HCT116 (cell line): ENCODE measurements at regions not wholly inside any gene's neighbourhood (a gene's known extent, or its start where the extent isn't known, plus 50 kb on each side); places are given as distances from the start of the nearest gene placed in this dataset.

Experiments used
- ATAC-seq: fragments of 200-7000 bp; cut with Tn5 transposase; 2 replicates; pipeline ENCODE4 v1.9.1; 2020; ENCODE audit warnings: mild to moderate bottlenecking, moderate library complexity
- BruUV-seq: library from RNA; stranded (reverse); fragments of 400-500 nt; replicated peaks from 2 replicates; lab custom pipeline; 2021; lab: Mats Ljungman, UMichigan
- CTCF ChIA-PET: fragments of 300-600 bp; sonication (Branson Sonifier 250); formaldehyde crosslinking; loops from one replicate; lab custom pipeline; 2021; ENCODE audit warnings: antibody characterized with exemption; lab: Charles Lee
- POLR2A ChIA-PET: fragments of 300-600, 350-600 bp; sonication (Branson Sonifier 250); formaldehyde crosslinking; loops from one replicate; lab custom pipeline; 2021; ENCODE audit warnings: antibody characterized with exemption; lab: Charles Lee
- RAD21 ChIA-PET, 2 experiments: fragments of 300-600 bp; sonication (Branson Sonifier 250); formaldehyde crosslinking; loops; one replicate each; lab custom pipeline; 2023; ENCODE audit warnings: low total read pairs in 2 of 2; ENCODE audit not compliant: uncharacterized antibody in 2 of 2, unreplicated experiment in 2 of 2, low non-redundant PET in 1 of 2; lab: Charles Lee
- DNase-seq: peaks from one replicate; pipeline ENCODE4 v3.0.0-alpha.2; 2010; ENCODE audit warnings: low read depth, low spot score
- H2AFZ ChIP-seq: fragments of 200-600 bp; shearing (Covaris generic), sonication (generic); 2 replicates; pipeline ENCODE4 v1.6.1; 2017; ENCODE audit warnings: low read depth, mixed run types, mixed read lengths, antibody characterized with exemption, low read length; ENCODE audit not compliant: poor library complexity, severe bottlenecking
- H3K27ac ChIP-seq: 2 replicates; pipeline ENCODE4 v1.5.1; 2012; ENCODE audit warnings: low read depth, low read length
- H3K27me3 ChIP-seq: fragments of 200-600 bp; sonication (generic); 2 replicates; pipeline ENCODE4 v1.6.1; 2016; ENCODE audit warnings: mixed run types, low read length, mixed read lengths; ENCODE audit not compliant: insufficient read depth
- H3K36me3 ChIP-seq, 2 experiments: fragments of 200-500 bp in 1 of 2; fragments of 200-600 bp in 1 of 2; sonication (Bioruptor generic) in 1 of 2; sonication (generic) in 1 of 2; 2 replicates each; pipeline versions ENCODE4 v1.5.1 to v1.6.1; 2014 to 2016; ENCODE audit warnings: low read length in 2 of 2, inconsistent platforms in 1 of 2, mixed read lengths in 1 of 2, mixed run types in 1 of 2; ENCODE audit not compliant: insufficient read depth in 2 of 2, control insufficient read depth in 1 of 2
- H3K4me1 ChIP-seq, 2 experiments: fragments of 200-600 bp in 1 of 2; sonication (generic) in 1 of 2; 2 replicates each; pipeline versions ENCODE4 v1.5.1 to v1.6.1; 2012 to 2017; ENCODE audit warnings: low read length in 2 of 2, inconsistent platforms in 1 of 2, mild to moderate bottlenecking in 1 of 2, mixed read lengths in 1 of 2, mixed run types in 1 of 2, moderate library complexity in 1 of 2; ENCODE audit not compliant: insufficient read depth in 2 of 2, control insufficient read depth in 1 of 2
- H3K4me2 ChIP-seq: fragments of 200-600 bp; sonication (generic); 2 replicates; pipeline ENCODE4 v1.6.1; 2017; ENCODE audit warnings: mixed run types, low read length, mixed read lengths
- H3K4me3 ChIP-seq, 2 experiments: fragments of 200-600 bp in 1 of 2; sonication (generic) in 1 of 2; replicated peaks in 1 of 2; 2 replicates each; pipeline ENCODE4 v1.5.1; 2011 to 2016; ENCODE audit warnings: low read length in 2 of 2, control low read depth in 1 of 2, low read depth in 1 of 2, mild to moderate bottlenecking in 1 of 2, mixed read lengths in 1 of 2, mixed run types in 1 of 2
- H3K79me2 ChIP-seq: fragments of 200-600 bp; sonication (generic); 2 replicates; pipeline ENCODE4 v1.6.1; 2017; ENCODE audit warnings: mild to moderate bottlenecking, mixed run types, low read length, moderate library complexity, mixed read lengths; ENCODE audit not compliant: insufficient read depth
- H3K9ac ChIP-seq: fragments of 200-600 bp; sonication (generic); 2 replicates; pipeline ENCODE4 v1.6.1; 2016; ENCODE audit warnings: low read length, mixed read lengths
- H3K9me2 ChIP-seq: fragments of 200-600 bp; sonication (generic), shearing (Covaris generic); 2 replicates; pipeline ENCODE4 v1.6.1; 2017; ENCODE audit warnings: mixed run types, mild to moderate bottlenecking, moderate library complexity; ENCODE audit not compliant: insufficient read depth
- H3K9me3 ChIP-seq, 2 experiments: fragments of 200-500 bp in 1 of 2; fragments of 200-600 bp in 1 of 2; sonication (Bioruptor generic) in 1 of 2; sonication (generic) in 1 of 2; 2 replicates each; pipeline ENCODE4 v1.6.1; 2014 to 2017; ENCODE audit warnings: low read length in 2 of 2, mixed read lengths in 2 of 2, inconsistent platforms in 1 of 2, low read depth in 1 of 2, mild to moderate bottlenecking in 1 of 2, mixed run types in 1 of 2, moderate library complexity in 1 of 2; ENCODE audit not compliant: control insufficient read depth in 1 of 2, insufficient read depth in 1 of 2
- H4K20me1 ChIP-seq: fragments of 200-600 bp; sonication (generic), shearing (Covaris generic); 2 replicates; pipeline ENCODE4 v1.6.1; 2017; ENCODE audit warnings: mixed run types, mild to moderate bottlenecking, moderate library complexity; ENCODE audit not compliant: insufficient read depth
- ATF3 ChIP-seq: IDR thresholded peaks from 2 replicates; pipeline ENCODE4 v1.6.1; 2012
- CBX3 ChIP-seq: IDR thresholded peaks from 2 replicates; pipeline ENCODE4 v1.6.1; 2012; ENCODE audit warnings: low read depth
- CEBPB ChIP-seq: IDR thresholded peaks from 2 replicates; pipeline ENCODE4 v1.6.1; 2012; ENCODE audit warnings: low read depth
- CTCF ChIP-seq, 3 experiments: fragments of 200-600 bp in 1 of 3; sonication (generic) in 1 of 3; IDR thresholded peaks in 2 of 3; conservative IDR thresholded peaks in 1 of 3; 2 replicates each; pipeline ENCODE4 v1.5.1; 2012 to 2017; ENCODE audit warnings: low read depth in 2 of 3, low read length in 2 of 3, antibody characterized with exemption in 1 of 3, borderline replicate concordance in 1 of 3, control low read depth in 1 of 3, mild to moderate bottlenecking in 1 of 3, mixed read lengths in 1 of 3, mixed run types in 1 of 3, moderate library complexity in 1 of 3; ENCODE audit not compliant: insufficient read depth in 1 of 3
- EGR1 ChIP-seq: IDR thresholded peaks from 2 replicates; pipeline ENCODE4 v1.6.1; 2012; ENCODE audit warnings: low read depth
- EZH2phosphoT487 ChIP-seq: fragments of 200-600 bp; IDR thresholded peaks from 2 replicates; pipeline ENCODE4 v1.6.1; 2018; ENCODE audit warnings: antibody characterized with exemption, borderline replicate concordance
- FOSL1 ChIP-seq: IDR thresholded peaks from 2 replicates; pipeline ENCODE4 v1.6.1; 2012; ENCODE audit warnings: low read depth
- JUND ChIP-seq: IDR thresholded peaks from 2 replicates; pipeline ENCODE4 v1.6.1; 2012
- POLR2A ChIP-seq: IDR thresholded peaks from 2 replicates; pipeline ENCODE4 v1.7.0; 2011; ENCODE audit warnings: borderline replicate concordance; ENCODE audit not compliant: insufficient read depth, insufficient read length; ENCODE audit errors: extremely low read depth
- POLR2AphosphoS5 ChIP-seq: IDR thresholded peaks from 2 replicates; pipeline ENCODE4 v1.6.1; 2011; ENCODE audit warnings: mild to moderate bottlenecking, low read depth, low read length, moderate library complexity
- RAD21 ChIP-seq: IDR thresholded peaks from 2 replicates; pipeline ENCODE4 v1.6.1; 2012; ENCODE audit warnings: low read depth, mild to moderate bottlenecking
- SP1 ChIP-seq: IDR thresholded peaks from 2 replicates; pipeline ENCODE4 v1.6.1; 2012; ENCODE audit warnings: low read depth
- SRF ChIP-seq: IDR thresholded peaks from 2 replicates; pipeline ENCODE4 v1.6.1; 2012; ENCODE audit warnings: low read depth
- YY1 ChIP-seq: IDR thresholded peaks from 2 replicates; pipeline ENCODE4 v1.6.1; 2011; ENCODE audit warnings: low read length, low read depth, moderate library complexity, mild to moderate bottlenecking; ENCODE audit not compliant: insufficient replicate concordance; ENCODE audit errors: extremely low read depth
- ZBTB33 ChIP-seq: IDR thresholded peaks from 2 replicates; pipeline ENCODE4 v1.6.1; 2011; ENCODE audit warnings: mild to moderate bottlenecking, low read length, moderate library complexity; ENCODE audit not compliant: insufficient replicate concordance; ENCODE audit errors: extremely low read depth
- ZFX ChIP-seq: fragments of 450-650 bp; IDR thresholded peaks from 2 replicates; pipeline ENCODE4 v1.6.1; 2017
- ZNF274 ChIP-seq: fragments of 200-500 bp; sonication (Bioruptor generic); IDR thresholded peaks from 2 replicates; pipeline ENCODE4 v1.6.1; 2014; ENCODE audit warnings: mild to moderate bottlenecking, low read depth, low read length, inconsistent platforms
- intact Hi-C: fragments of 100-400 bp; cut with micrococcal nuclease; formaldehyde crosslinking; loops from 2 replicates; pipeline ENCODE4 v1.10.0; 2022
- TF ChIP-seq, protein P1 (sequence below): IDR thresholded peaks from 2 replicates; pipeline ENCODE4 v1.6.1; 2012; ENCODE audit warnings: low read depth
- TF ChIP-seq, protein P2 (sequence below): IDR thresholded peaks from 2 replicates; pipeline ENCODE4 v1.6.1; 2012

- H3K4me2 ChIP-seq = no peak overlapping the region
- no peak for ATAC-seq
- POLR2A ChIA-PET = no interaction called here
- no peaks in the 10 kb centered on the region for H4K20me1 ChIP-seq
- no peak overlapping the region for H3K27ac ChIP-seq
- no peak overlapping the region for H3K4me3 ChIP-seq
- H3K9me3 ChIP-seq = no peaks in the 10 kb centered on the region
- H2AFZ ChIP-seq = no peak overlapping the region
- no peak for DNase-seq
- H3K36me3 ChIP-seq = no peaks in the 10 kb centered on the region
- peaks cover 7% of the 10 kb centered on the region; the same call in 1 of the 2 replicates for H3K27me3 ChIP-seq
- no peaks in the 10 kb centered on the region for H3K9me2 ChIP-seq
- CTCF ChIA-PET = no interaction called here
- no TSS peak for BruUV-seq
- no peaks in the 10 kb centered on the region for H3K4me1 ChIP-seq
- intact Hi-C loops = no loop called here
- no peaks in the 10 kb centered on the region for H3K79me2 ChIP-seq
- no peak overlapping the region for H3K9ac ChIP-seq
- no peak for TF ChIP-seq EZH2phosphoT487
- no peak for TF ChIP-seq JUND
- no peak for TF ChIP-seq SRF
- no peak for TF ChIP-seq FOSL1
- no peak for TF ChIP-seq ATF3
- TF ChIP-seq, protein P1, sequence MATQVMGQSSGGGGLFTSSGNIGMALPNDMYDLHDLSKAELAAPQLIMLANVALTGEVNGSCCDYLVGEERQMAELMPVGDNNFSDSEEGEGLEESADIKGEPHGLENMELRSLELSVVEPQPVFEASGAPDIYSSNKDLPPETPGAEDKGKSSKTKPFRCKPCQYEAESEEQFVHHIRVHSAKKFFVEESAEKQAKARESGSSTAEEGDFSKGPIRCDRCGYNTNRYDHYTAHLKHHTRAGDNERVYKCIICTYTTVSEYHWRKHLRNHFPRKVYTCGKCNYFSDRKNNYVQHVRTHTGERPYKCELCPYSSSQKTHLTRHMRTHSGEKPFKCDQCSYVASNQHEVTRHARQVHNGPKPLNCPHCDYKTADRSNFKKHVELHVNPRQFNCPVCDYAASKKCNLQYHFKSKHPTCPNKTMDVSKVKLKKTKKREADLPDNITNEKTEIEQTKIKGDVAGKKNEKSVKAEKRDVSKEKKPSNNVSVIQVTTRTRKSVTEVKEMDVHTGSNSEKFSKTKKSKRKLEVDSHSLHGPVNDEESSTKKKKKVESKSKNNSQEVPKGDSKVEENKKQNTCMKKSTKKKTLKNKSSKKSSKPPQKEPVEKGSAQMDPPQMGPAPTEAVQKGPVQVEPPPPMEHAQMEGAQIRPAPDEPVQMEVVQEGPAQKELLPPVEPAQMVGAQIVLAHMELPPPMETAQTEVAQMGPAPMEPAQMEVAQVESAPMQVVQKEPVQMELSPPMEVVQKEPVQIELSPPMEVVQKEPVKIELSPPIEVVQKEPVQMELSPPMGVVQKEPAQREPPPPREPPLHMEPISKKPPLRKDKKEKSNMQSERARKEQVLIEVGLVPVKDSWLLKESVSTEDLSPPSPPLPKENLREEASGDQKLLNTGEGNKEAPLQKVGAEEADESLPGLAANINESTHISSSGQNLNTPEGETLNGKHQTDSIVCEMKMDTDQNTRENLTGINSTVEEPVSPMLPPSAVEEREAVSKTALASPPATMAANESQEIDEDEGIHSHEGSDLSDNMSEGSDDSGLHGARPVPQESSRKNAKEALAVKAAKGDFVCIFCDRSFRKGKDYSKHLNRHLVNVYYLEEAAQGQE = no peak
- no peak for TF ChIP-seq POLR2AphosphoS5
- TF ChIP-seq YY1 = no peak
- TF ChIP-seq CBX3 = no peak
- no peak for TF ChIP-seq RAD21
- TF ChIP-seq, protein P2, sequence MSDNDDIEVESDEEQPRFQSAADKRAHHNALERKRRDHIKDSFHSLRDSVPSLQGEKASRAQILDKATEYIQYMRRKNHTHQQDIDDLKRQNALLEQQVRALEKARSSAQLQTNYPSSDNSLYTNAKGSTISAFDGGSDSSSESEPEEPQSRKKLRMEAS = no peak
- no peak for TF ChIP-seq ZFX
- no peak for TF ChIP-seq CTCF (IDR thresholded peaks at IDR 0.05 in 2 of 3, conservative IDR thresholded peaks at IDR 0.05 in 1 of 3; ENCODE audit: borderline replicate concordance in 1 of 3, insufficient read depth in 1 of 3, low read depth in 2 of 3, low read length in 2 of 3)
- TF ChIP-seq EGR1 = no peak
- TF ChIP-seq ZBTB33 = no peak
- TF ChIP-seq ZNF274 = no peak
- no peak for TF ChIP-seq POLR2A
- TF ChIP-seq CEBPB = no peak
- TF ChIP-seq SP1 = no peak
- TF ChIP-seq, all 23 proteins: peak for 0
- RAD21 ChIA-PET = no interaction called here
Observed at GRCh38 chr10:111531690-111532089, 454.9 kb downstream of the ADRA2A start.
